WTC11 (cell line): ENCODE measurements at regions not wholly inside any gene's neighbourhood (a gene's known extent, or its start where the extent isn't known, plus 50 kb on each side); places are given as distances from the start of the nearest gene placed in this dataset.
"Not testable (repeated sequence)": the region's sequence is repeated elsewhere in the genome, so short reads cannot be mapped to it uniquely, and the experiment has no call there.

Source experiments
- ATAC-seq: fragments of 200-7000 bp; cut with Tn5 transposase; 2 replicates; pipeline ENCODE4 v1.10.0; 2021; ENCODE audit warnings: mild to moderate bottlenecking, moderate library complexity
- CTCF ChIA-PET: fragments of 300-600 bp; sonication (Branson Sonifier 250); formaldehyde crosslinking; loops from one replicate; lab custom pipeline; 2021; ENCODE audit warnings: antibody characterized with exemption; lab: Charles Lee
- POLR2A ChIA-PET: fragments of 350-600 bp; sonication (Branson Sonifier 250); formaldehyde crosslinking; loops from one replicate; lab custom pipeline; 2021; ENCODE audit warnings: antibody characterized with exemption; lab: Charles Lee
- DNase-seq: peaks from one replicate; pipeline ENCODE4 v3.0.0; 2021; ENCODE audit warnings: low spot score
- H3K27ac Mint-ChIP-seq: 2 replicates; pipeline ENCODE4 v1.8.0; 2021; ENCODE audit warnings: mixed read lengths
- H3K27me3 Mint-ChIP-seq: 2 replicates; pipeline ENCODE4 v1.8.0; 2021; ENCODE audit warnings: low read depth, mild to moderate bottlenecking, moderate library complexity, mixed read lengths
- H3K36me3 Mint-ChIP-seq: 2 replicates; pipeline ENCODE4 v1.8.0; 2021; ENCODE audit warnings: mixed read lengths
- H3K4me1 Mint-ChIP-seq: 2 replicates; pipeline ENCODE4 v1.8.0; 2022; ENCODE audit warnings: mixed read lengths
- H3K4me3 Mint-ChIP-seq: 2 replicates; pipeline ENCODE4 v1.8.0; 2021; ENCODE audit warnings: mild to moderate bottlenecking, moderate library complexity, mixed read lengths
- H3K9me3 Mint-ChIP-seq: 2 replicates; pipeline ENCODE4 v1.8.0; 2021; ENCODE audit warnings: mixed read lengths
- AR ChIP-seq: fragments of 250-450 bp; sonication (Bioruptor Pico); IDR thresholded peaks from 2 replicates; pipeline ENCODE4 v1.9.0; 2021; ENCODE audit warnings: mild to moderate bottlenecking
- ATF1 ChIP-seq: sonication (generic); formaldehyde crosslinking; IDR thresholded peaks from 2 replicates; pipeline ENCODE4 v1.8.1; 2023; ENCODE audit warnings: mild to moderate bottlenecking, moderate library complexity, missing genetic modification reagents
- ATF2 ChIP-seq: sonication (generic); formaldehyde crosslinking; IDR thresholded peaks from 2 replicates; pipeline ENCODE4 v1.8.1; 2022; ENCODE audit warnings: low read depth, missing genetic modification reagents, borderline replicate concordance
- ELF4 ChIP-seq: sonication (generic); formaldehyde crosslinking; IDR thresholded peaks from 2 replicates; pipeline ENCODE4 v1.8.1; 2022; ENCODE audit warnings: low read depth, mild to moderate bottlenecking, moderate library complexity, missing genetic modification reagents
- ETV6 ChIP-seq: sonication (generic); formaldehyde crosslinking; IDR thresholded peaks from 2 replicates; pipeline ENCODE4 v1.8.1; 2022; ENCODE audit warnings: mild to moderate bottlenecking, missing genetic modification reagents
- FOXP4 ChIP-seq: sonication (generic); formaldehyde crosslinking; IDR thresholded peaks from 2 replicates; pipeline ENCODE4 v1.8.0; 2022; ENCODE audit warnings: mild to moderate bottlenecking, missing genetic modification reagents
- IRF2 ChIP-seq: sonication (generic); formaldehyde crosslinking; IDR thresholded peaks from 2 replicates; pipeline ENCODE4 v1.8.0; 2022; ENCODE audit warnings: low read depth, missing genetic modification reagents, borderline replicate concordance
- MLX ChIP-seq: sonication (generic); formaldehyde crosslinking; IDR thresholded peaks from 2 replicates; pipeline ENCODE4 v1.8.1; 2023; ENCODE audit warnings: mild to moderate bottlenecking, missing genetic modification reagents, moderate library complexity
- NFATC4 ChIP-seq: fragments of 250-450 bp; sonication (Bioruptor Pico); IDR thresholded peaks from 2 replicates; pipeline ENCODE4 v1.9.0; 2021; ENCODE audit warnings: mild to moderate bottlenecking
- NFE2L1 ChIP-seq: sonication (generic); formaldehyde crosslinking; IDR thresholded peaks from 2 replicates; pipeline ENCODE4 v1.8.1; 2023; ENCODE audit warnings: missing genetic modification reagents
- NR3C1 ChIP-seq: sonication (generic); formaldehyde crosslinking; conservative IDR thresholded peaks from 2 replicates; pipeline ENCODE4 v1.8.1; 2023; ENCODE audit warnings: low read depth, mild to moderate bottlenecking, missing genetic modification reagents
- TCF7 ChIP-seq: sonication (generic); formaldehyde crosslinking; IDR thresholded peaks from 2 replicates; pipeline ENCODE4 v1.8.0; 2022; ENCODE audit warnings: mild to moderate bottlenecking, low read depth, missing genetic modification reagents, moderate library complexity
- USF1 ChIP-seq: sonication (generic); formaldehyde crosslinking; IDR thresholded peaks from 2 replicates; pipeline ENCODE4 v1.8.0; 2022; ENCODE audit warnings: mild to moderate bottlenecking, missing genetic modification reagents
- ZBTB21 ChIP-seq: sonication (generic); formaldehyde crosslinking; IDR thresholded peaks from 2 replicates; pipeline ENCODE4 v1.8.1; 2023; ENCODE audit warnings: mild to moderate bottlenecking, missing genetic modification reagents, borderline replicate concordance
- ZBTB43 ChIP-seq: sonication (generic); formaldehyde crosslinking; IDR thresholded peaks from 2 replicates; pipeline ENCODE4 v1.8.1; 2023; ENCODE audit warnings: mild to moderate bottlenecking, missing genetic modification reagents
- ZNF138 ChIP-seq: sonication (generic); formaldehyde crosslinking; conservative IDR thresholded peaks from 2 replicates; pipeline ENCODE4 v1.8.1; 2022; ENCODE audit warnings: mild to moderate bottlenecking, moderate library complexity, missing genetic modification reagents
- ZNF512 ChIP-seq: sonication (generic); formaldehyde crosslinking; IDR thresholded peaks from 2 replicates; pipeline ENCODE4 v1.8.1; 2022; ENCODE audit warnings: missing genetic modification reagents, borderline replicate concordance
- ZNF532 ChIP-seq: fragments of 250-450 bp; sonication (Bioruptor Pico); IDR thresholded peaks from 2 replicates; pipeline ENCODE4 v1.9.0; 2021; ENCODE audit warnings: mild to moderate bottlenecking, borderline replicate concordance

GRCh38 chr9:73444821-73445220, 293.2 kb downstream of the ANXA1 start (continued):
- no peak for TF ChIP-seq MLX (CRISPR knock-in tag)
- TF ChIP-seq IRF2 (CRISPR knock-in tag) = no peak

- H3K27me3 Mint-ChIP-seq, ATAC-seq, H3K36me3 Mint-ChIP-seq, DNase-seq, CTCF ChIA-PET, H3K4me3 Mint-ChIP-seq, H3K9me3 Mint-ChIP-seq, POLR2A ChIA-PET, H3K27ac Mint-ChIP-seq: not testable (repeated sequence)
- H3K4me1 Mint-ChIP-seq = peaks cover 29% of the 10 kb centered on the region
Measured at GRCh38 chr9:73445384-73445783, 293.7 kb downstream of the ANXA1 start.

- no peak overlapping the region for H3K27ac Mint-ChIP-seq
- no peaks in the 10 kb centered on the region for H3K27me3 Mint-ChIP-seq
- H3K9me3 Mint-ChIP-seq = no peaks in the 10 kb centered on the region
- no peak overlapping the region for H3K4me3 Mint-ChIP-seq
- H3K36me3 Mint-ChIP-seq = no peaks in the 10 kb centered on the region
- no peak for ATAC-seq
- peaks cover 25% of the 10 kb centered on the region for H3K4me1 Mint-ChIP-seq
- no peak for DNase-seq
- POLR2A ChIA-PET = interaction anchor here (0.7 kb wide), 1 partner anchor 13 kb away, joined by 3 read pairs; no protein-coding TSS in a partner anchor
- CTCF ChIA-PET = no interaction called here
- no peak for TF ChIP-seq ATF1 (CRISPR knock-in tag)
- TF ChIP-seq IRF2 (CRISPR knock-in tag) = no peak
- TF ChIP-seq ZBTB21 (CRISPR knock-in tag) = no peak
- no peak for TF ChIP-seq NFATC4 (CRISPR knock-in tag)
- TF ChIP-seq USF1 = no peak
- no peak for TF ChIP-seq ATF2 (CRISPR knock-in tag)
- TF ChIP-seq ZBTB43 (CRISPR knock-in tag) = no peak
- no peak for TF ChIP-seq ELF4
- TF ChIP-seq NFE2L1 = no peak
- no peak for TF ChIP-seq TCF7 (CRISPR knock-in tag)
- no peak for TF ChIP-seq ZNF512 (CRISPR knock-in tag)
- no peak for TF ChIP-seq ZNF138 (CRISPR knock-in tag)
- TF ChIP-seq AR = no peak
- no peak for TF ChIP-seq ETV6 (CRISPR knock-in tag)
- no peak for TF ChIP-seq FOXP4
- no peak for TF ChIP-seq ZNF532 (CRISPR knock-in tag)
- TF ChIP-seq NR3C1 (CRISPR knock-in tag) = no peak
Measured at GRCh38 chr9:73446306-73446705, 294.6 kb downstream of the ANXA1 start.
